Fibroblast of the conjunctiva (primary cell): ENCODE measurements at regions not wholly inside any gene's neighbourhood (a gene's known extent, or its start where the extent isn't known, plus 50 kb on each side); places are given as distances from the start of the nearest gene placed in this dataset.
"Not testable (repeated sequence)": the region's sequence is repeated elsewhere in the genome, so short reads cannot be mapped to it uniquely, and the experiment has no call there.

Source experiments
- DNase-seq: peaks from one replicate; pipeline ENCODE4 v3.0.0-alpha.2; 2010; ENCODE audit warnings: low read depth

- DNase-seq, result no peak
Observed at GRCh38 chr1:191358724-191359123, 799.5 kb upstream of the RGS18 start.

DNA sequence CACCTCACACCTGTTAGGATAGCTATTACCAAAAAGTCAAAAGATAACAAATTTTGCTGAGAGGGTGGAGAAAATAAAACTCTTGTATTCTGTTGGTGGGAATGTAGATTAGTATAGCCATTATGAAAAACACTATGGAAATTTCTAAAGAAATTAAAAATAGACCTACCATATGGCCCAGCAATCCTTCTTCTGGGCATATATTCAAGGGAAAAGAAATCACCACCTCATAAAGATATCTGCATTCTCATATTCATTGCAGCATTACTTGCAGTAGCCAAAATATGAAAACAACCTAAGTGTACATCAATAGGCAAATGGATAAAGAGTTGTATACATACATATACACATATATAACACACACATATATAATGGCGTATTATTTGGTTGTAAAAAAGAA lies 791.6 kb upstream of the RGS18 start:
- DNase-seq, result no peak

DNA sequence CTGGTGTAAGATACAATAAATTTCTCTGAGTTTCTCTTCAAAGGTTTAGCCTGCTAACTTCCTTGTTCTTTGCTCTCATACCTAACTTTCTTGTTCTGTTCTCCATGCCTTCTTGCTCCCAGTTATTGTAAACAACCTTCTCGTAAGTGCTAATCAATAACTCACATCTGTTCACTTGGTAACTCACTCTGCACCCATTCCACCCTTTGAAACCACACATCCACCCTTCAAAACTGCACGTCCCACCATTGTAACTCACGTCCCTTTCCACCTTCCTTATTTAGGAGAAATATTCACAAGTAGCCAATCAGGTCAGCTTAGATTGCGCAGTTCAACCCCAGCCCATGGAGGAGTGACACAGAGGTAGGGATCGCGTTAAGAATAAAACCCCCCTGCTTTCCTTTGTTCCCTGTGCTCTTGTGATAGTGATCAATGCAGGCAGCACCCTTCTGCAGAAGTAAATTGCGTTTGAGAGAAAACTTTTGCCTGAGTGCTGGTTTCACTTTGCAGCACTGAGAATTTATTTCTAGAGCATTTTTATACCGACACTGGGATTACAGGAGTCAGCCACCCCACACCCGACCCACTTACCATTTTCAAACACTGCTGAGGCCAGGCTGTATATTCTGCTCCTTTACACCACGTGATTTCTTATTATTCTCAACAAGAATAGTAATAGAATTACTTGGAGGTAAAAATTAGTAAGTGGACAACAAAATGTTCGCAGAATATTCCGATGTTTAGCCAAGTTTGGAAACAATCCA lies 789.2 kb upstream of the RGS18 start:
- DNase-seq, result no peak

GRCh38 chr1:191371626-191372025 lies 786.6 kb upstream of the RGS18 start:
- no peak for DNase-seq

- DNase-seq, result no peak
Observed at GRCh38 chr1:191388283-191388682, 770.0 kb upstream of the RGS18 start.

GRCh38 chr1:191396622-191397021 lies 761.6 kb upstream of the RGS18 start:
- no peak for DNase-seq

- no peak for DNase-seq
Observed at GRCh38 chr1:191398551-191398950, 759.7 kb upstream of the RGS18 start.

DNA sequence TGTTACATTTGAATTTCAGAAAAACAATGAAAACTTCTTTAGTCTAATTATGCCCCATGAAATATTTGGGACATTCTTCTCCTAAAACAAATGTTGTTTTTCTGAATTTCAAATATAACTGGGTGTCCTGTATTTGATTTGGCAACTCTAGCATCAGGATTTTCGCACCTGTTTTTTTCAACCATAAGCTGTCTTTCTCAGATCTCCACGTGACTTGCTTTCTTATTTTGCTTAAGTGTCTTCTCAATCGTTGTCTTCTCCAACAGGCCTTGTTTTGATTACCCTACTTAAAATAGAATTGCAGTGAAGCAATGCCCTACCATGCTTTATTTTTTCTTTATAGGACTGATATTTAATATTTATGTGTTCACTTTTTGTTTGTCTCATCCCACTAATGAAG lies 752.8 kb upstream of the RGS18 start:
- no peak for DNase-seq

DNA sequence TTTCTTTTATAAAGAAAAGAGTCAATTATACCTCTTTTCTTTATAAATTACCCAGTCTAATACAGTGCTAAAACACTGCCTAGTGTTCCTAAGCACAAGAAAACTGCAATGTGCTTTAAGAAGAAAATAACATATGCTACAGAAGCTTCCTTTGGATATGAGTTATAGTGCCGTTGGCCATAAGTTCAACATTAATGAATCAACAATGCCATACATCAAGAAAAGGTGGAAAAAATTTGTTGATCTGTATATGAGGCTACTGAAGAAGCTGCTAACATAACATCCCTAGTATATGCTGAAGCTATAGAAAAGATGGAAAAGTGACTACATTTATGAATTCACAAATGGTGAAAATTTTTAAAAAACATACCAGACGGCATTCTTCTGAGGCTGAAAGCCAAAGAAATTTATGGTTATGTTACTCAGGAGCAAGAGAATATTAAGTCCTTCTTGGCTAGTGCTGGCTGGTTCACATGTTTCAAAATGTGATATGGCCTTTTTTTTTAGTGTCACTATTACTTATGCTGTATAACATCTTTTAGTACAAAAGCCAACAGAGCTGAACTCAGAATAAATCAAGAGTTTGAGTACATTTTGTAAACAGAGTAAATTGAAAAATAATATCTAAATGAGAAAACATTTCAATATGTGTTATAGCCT lies 743.2 kb upstream of the RGS18 start:
- DNase-seq, result no peak

- DNase-seq, result no peak
Observed at GRCh38 chr1:191419842-191420241, 738.4 kb upstream of the RGS18 start.

DNA sequence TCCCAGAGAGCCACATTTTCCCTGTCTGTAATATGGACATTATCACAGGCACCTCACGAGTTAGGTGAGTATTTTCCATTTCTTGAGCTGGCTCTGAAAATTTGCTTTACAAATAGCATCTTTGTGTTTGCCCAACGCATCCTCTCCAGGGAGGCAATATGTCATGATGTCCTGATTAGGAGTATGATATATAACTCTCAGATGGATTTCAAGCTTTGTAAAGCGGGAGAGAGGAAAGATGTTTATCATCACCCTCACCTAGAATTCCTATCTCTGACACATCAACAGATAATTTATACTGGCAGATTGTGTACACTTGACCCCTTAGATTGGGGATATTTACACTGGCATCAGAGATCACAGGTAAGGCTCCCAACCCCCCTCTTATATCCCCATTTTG lies 730.7 kb upstream of the RGS18 start:
- DNase-seq, result no peak

DNA sequence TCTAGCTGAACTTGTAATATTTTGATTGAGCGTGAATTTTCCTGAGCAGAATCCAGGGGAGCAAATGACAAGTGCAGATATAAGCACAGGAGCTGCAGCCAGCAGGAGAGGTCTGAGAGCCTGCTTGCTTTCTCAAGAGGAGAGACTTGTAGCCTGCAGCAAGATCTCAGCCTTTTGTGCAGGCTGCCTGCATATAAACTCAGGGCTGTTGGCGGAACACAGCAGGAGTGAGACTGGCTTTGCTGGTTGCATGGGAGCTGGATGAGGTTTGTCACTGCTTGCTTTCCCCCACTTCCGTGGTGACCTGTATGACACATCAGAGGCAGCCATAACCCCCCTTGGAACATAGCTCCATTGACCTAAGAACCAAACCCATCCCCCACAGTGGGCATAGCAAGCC lies 725.4 kb upstream of the RGS18 start:
- no peak for DNase-seq

DNA sequence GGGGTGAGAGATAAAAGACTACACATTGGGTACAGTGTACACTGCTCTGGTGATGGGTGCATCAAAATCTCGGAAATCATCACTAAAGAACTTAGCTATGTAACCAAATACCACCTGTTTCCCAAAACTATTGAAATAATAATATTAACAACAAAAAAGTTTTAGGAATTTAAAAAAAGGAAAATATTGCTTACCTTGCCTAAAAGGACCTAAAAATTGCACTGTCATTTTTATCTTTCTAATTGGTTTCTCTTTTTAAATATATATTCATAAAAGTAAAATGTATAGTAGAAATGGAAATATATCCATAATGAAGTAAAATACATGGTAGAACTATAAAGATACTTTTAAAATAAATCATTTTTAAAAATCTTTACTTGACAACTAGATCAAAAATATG lies 719.3 kb upstream of the RGS18 start:
- DNase-seq, result no peak

GRCh38 chr1:191448279-191448678 lies 710.0 kb upstream of the RGS18 start:
- not testable (repeated sequence) for DNase-seq

DNA sequence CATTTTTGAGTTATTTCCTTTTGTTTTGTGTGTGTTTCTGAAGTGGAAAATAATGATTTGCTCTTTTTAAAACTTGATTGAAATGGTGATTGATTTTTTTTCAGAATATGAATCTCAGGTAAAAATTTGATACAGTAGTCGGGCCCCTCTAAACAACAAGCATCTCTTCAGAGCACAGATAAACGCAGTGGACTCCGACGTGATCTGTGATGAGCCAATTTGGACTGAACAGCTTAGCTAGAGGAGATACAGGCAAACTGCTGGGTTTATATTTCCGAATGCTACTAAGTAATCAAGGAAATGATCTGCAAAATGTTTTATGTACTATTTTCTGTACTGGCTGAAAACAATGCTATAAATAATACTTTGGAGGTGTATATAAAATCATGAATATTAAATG lies 705.7 kb upstream of the RGS18 start:
- DNase-seq, result no peak

GRCh38 chr1:191453487-191453886 lies 704.8 kb upstream of the RGS18 start:
- DNase-seq, result no peak

DNA sequence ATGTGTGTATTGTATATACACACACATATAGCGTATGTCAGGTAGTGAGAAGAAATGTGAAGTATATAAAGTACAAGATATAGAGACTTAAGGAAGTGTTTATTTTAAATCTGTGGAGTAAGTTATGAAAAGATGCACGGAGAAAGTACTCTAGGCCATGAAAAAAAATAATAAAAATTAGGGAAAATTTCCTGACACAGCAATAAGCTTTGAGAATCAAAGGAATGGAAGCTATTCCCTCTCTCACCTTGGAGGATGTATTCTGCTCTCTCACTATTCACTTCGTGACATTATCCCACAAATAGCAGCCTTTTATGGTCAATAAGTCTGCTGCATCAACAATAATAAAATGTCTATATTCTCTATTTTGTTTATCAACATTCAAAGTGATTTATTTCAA lies 700.4 kb upstream of the RGS18 start:
- DNase-seq, result no peak

DNA sequence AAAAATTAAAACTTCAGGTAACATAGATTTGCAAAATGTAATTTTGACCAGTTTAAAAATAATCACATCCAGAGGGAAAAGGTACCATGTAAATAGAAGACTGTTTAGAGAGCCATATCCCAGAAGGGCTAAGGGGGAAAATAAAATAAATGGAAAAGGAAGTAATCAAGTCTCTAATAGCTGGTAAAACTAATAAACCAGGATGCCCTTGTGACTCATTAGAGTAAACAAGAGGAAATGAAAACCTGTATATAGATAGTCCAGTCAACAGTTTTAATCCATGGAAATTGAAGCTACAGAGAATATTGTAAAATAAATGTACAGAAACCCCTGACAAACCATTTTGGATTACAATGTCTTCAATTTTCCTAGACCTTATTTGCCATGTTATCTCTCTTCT lies 698.0 kb upstream of the RGS18 start:
- DNase-seq, result no peak

- no peak for DNase-seq
Observed at GRCh38 chr1:191483988-191484387, 674.3 kb upstream of the RGS18 start.

- DNase-seq, result no peak
Observed at GRCh38 chr1:191490303-191490702, 668.0 kb upstream of the RGS18 start.

DNA sequence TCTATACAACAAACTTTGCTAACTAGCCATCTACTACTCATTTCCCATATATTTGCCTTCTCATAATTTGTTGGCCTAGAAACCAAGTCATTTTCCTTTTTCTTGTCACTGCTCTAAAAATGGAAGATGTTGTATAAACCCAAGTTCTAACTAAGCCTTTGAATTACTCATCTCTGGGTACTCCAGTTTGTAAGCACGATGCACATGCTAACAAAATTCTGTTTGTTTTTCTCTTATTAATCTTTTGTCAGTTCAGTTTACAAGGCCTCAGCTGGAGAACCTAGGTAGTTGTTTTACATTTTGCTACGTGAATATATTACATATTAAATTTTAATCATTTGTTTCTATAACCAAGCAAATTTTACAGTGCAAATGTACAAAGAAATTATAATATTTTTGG lies 663.2 kb upstream of the RGS18 start:
- no peak for DNase-seq

GRCh38 chr1:191498318-191498717 lies 659.9 kb upstream of the RGS18 start:
- peak; percentile 1 for DNase-seq

GRCh38 chr1:191498825-191499224 lies 659.4 kb upstream of the RGS18 start:
- no peak for DNase-seq

DNA sequence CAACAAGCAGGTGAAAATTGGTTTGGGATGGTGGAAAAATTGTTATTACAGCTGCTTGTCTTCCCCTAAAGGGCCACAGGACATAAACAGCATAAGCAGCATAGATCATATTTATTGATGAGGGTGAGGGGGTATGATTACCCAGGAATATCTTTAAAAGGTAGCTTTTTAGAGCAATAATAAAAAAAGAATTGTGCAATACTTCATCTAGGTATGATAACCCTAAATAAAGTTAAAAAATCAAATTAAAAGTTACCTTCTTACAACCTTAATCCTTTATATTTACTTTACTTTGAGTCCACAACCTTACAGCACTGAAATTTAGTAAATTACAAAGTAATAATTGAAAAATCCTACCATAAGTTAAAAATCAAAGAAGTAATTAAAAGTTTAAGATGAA lies 653.3 kb upstream of the RGS18 start:
- no peak for DNase-seq
